Left lung (tissue), 4 donors: ENCODE measurements at regions not wholly inside any gene's neighbourhood (a gene's known extent, or its start where the extent isn't known, plus 50 kb on each side); places are given as distances from the start of the nearest gene placed in this dataset.
A peak's percentile ranks its signal among the peaks of the same experiment; 100 is the strongest.

Source experiments
- ATAC-seq: fragments of 200-7000 bp; cut with Tn5 transposase; one replicate; pipeline ENCODE4 v1.9.1; 2020; ENCODE audit warnings: moderate library complexity
- DNase-seq, 4 donors: peaks; one replicate each; pipeline ENCODE4 v3.0.0-alpha.2; 2013 to 2020
- H3K27ac ChIP-seq, 2 donors: fragments of 200-600 bp; sonication (generic) in 1 of 2; one replicate each; pipeline versions ENCODE4 v1.5.0 to v1.8.0; 2020 to 2021
- H3K27me3 ChIP-seq, 2 donors: fragments of 200-600 bp; sonication (generic) in 1 of 2; one replicate each; pipeline versions ENCODE4 v1.5.0 to v1.8.0; 2020 to 2021
- H3K36me3 ChIP-seq, 2 donors: fragments of 200-600 bp; sonication (generic) in 1 of 2; one replicate each; pipeline versions ENCODE4 v1.5.0 to v1.8.0; 2020 to 2021
- H3K4me1 ChIP-seq, 2 donors: fragments of 200-600 bp; one replicate each; pipeline ENCODE4 v1.8.0; 2021
- H3K4me3 ChIP-seq, 2 donors: fragments of 200-600 bp; sonication (generic) in 1 of 2; one replicate each; pipeline versions ENCODE4 v1.5.0 to v1.8.0; 2020 to 2021; ENCODE audit warnings: mild to moderate bottlenecking in 1 of 2
- H3K9me3 ChIP-seq, 2 donors: fragments of 200-600 bp; sonication (generic) in 1 of 2; one replicate each; pipeline versions ENCODE4 v1.5.0 to v1.8.0; 2020 to 2021
- CTCF ChIP-seq, 2 donors: fragments of 200-600 bp; sonication (generic) in 1 of 2; IDR thresholded peaks; one replicate each; pipeline versions ENCODE4 v1.5.0 to v1.8.0; 2021; ENCODE audit warnings: antibody characterized with exemption in 2 of 2
- intact Hi-C, 2 donors: fragments of 100-400 bp; cut with DNase I; formaldehyde crosslinking; loops; one replicate each; pipeline versions ENCODE4 v1.11.2 to v1.14.2; 2022
- donor health status: DM: no; HTN: yes; CAD: no.
- donor health status: DM: no; HTN: no; CAD: no.

GRCh38 chr13:83184819-83185218 lies 697.5 kb downstream of the SLITRK1 start:
- ATAC-seq (no peak), DNase-seq (no peak)
- no peaks in the 10 kb centered on the region for H3K4me1 ChIP-seq
- no peaks in the 10 kb centered on the region for H3K36me3 ChIP-seq
- no peak overlapping the region for H3K4me3 ChIP-seq
- H3K27ac ChIP-seq, result no peak overlapping the region
- no peak for TF ChIP-seq CTCF (IDR thresholded peaks at IDR 0.05)
- peaks cover 0 to 28% of the 10 kb centered on the region in 2 donors for H3K9me3 ChIP-seq
- intact Hi-C loops, result no loop called here
- no peaks in the 10 kb centered on the region for H3K27me3 ChIP-seq

- H3K27me3 ChIP-seq, result no peaks in the 10 kb centered on the region
- no peak for ATAC-seq
- DNase-seq, result no peak
- H3K36me3 ChIP-seq, result no peaks in the 10 kb centered on the region
- TF ChIP-seq CTCF (IDR thresholded peaks at IDR 0.05), result no peak
- H3K27ac ChIP-seq, result no peak overlapping the region
- H3K4me3 ChIP-seq, result no peak overlapping the region
- peaks cover 0 to 28% of the 10 kb centered on the region in 2 donors for H3K9me3 ChIP-seq
- H3K4me1 ChIP-seq, result no peaks in the 10 kb centered on the region
- intact Hi-C loops, result no loop called here
Measured at GRCh38 chr13:83184150-83184475, 698.2 kb downstream of the SLITRK1 start.

GRCh38 chr13:83183439-83184149 lies 698.7 kb downstream of the SLITRK1 start:
- no peaks in the 10 kb centered on the region for H3K27me3 ChIP-seq
- ATAC-seq, result no peak
- DNase-seq, result peak in 1 of 4 donors; percentile 49
- H3K4me3 ChIP-seq, result no peak overlapping the region
- intact Hi-C loops, result no loop called here
- no peaks in the 10 kb centered on the region for H3K36me3 ChIP-seq
- H3K4me1 ChIP-seq, result no peaks in the 10 kb centered on the region
- H3K27ac ChIP-seq, result no peak overlapping the region
- peaks cover 0 to 28% of the 10 kb centered on the region in 2 donors for H3K9me3 ChIP-seq
- no peak for TF ChIP-seq CTCF (IDR thresholded peaks at IDR 0.05)

GRCh38 chr13:83182845-83183244 lies 699.4 kb downstream of the SLITRK1 start:
- Histone ChIP-seq H3K27me3 (no peaks in the 10 kb centered on the region), H3K27ac (no peak overlapping the region), H3K4me1 (no peaks in the 10 kb centered on the region), H3K9me3 (peaks cover 0 to 21% of the 10 kb centered on the region in 2 donors), H3K4me3 (no peak overlapping the region), H3K36me3 (no peaks in the 10 kb centered on the region)
- ATAC-seq, result no peak
- intact Hi-C loops, result no loop called here
- peak in 1 of 4 donors; percentile 14 for DNase-seq
- no peak for TF ChIP-seq CTCF (IDR thresholded peaks at IDR 0.05)

GRCh38 chr13:83178008-83178407 lies 704.3 kb downstream of the SLITRK1 start:
- H3K27ac ChIP-seq, result no peak overlapping the region
- H3K4me3 ChIP-seq, result no peak overlapping the region
- no peaks in the 10 kb centered on the region for H3K27me3 ChIP-seq
- no peaks in the 10 kb centered on the region for H3K36me3 ChIP-seq
- H3K9me3 ChIP-seq, result peaks cover 0 to 1% of the 10 kb centered on the region in 2 donors
- intact Hi-C loops, result no loop called here
- DNase-seq, result no peak
- no peaks in the 10 kb centered on the region for H3K4me1 ChIP-seq
- no peak for TF ChIP-seq CTCF (IDR thresholded peaks at IDR 0.05)
- ATAC-seq, result no peak
